Skin epidermis (tissue), 12 donors: ENCODE measurements at regions not wholly inside any gene's neighbourhood (a gene's known extent, or its start where the extent isn't known, plus 50 kb on each side); places are given as distances from the start of the nearest gene placed in this dataset.

Experiments used
- H3K27ac ChIP-seq, 21 experiments: fragments of 200-600 bp; sonication (generic) in 11 of 21; one replicate each; pipeline ENCODE4 v1.5.0; 2020; ENCODE audit warnings: mild to moderate bottlenecking in 3 of 21, inconsistent platforms in 2 of 21, moderate library complexity in 2 of 21
- H3K4me3 ChIP-seq, 7 experiments: fragments of 200-600 bp; sonication (generic) in 2 of 7; one replicate each; pipeline ENCODE4 v1.5.0; 2020; ENCODE audit warnings: inconsistent platforms in 2 of 7, mild to moderate bottlenecking in 2 of 7, moderate library complexity in 1 of 7

GRCh38 chr11:41950470-41951143 is 491.2 kb upstream of the LRRC4C start:
- H3K4me3 ChIP-seq = no peak overlapping the region
- H3K27ac ChIP-seq = no peak overlapping the region

- H3K4me3 ChIP-seq = no peak overlapping the region
- no peak overlapping the region for H3K27ac ChIP-seq
These were observed 494.6 kb upstream of the LRRC4C start for GRCh38 chr11:41954034-41954433.

- Histone ChIP-seq H3K27ac (no peak overlapping the region), H3K4me3 (no peak overlapping the region)
These were observed 495.6 kb upstream of the LRRC4C start for GRCh38 chr11:41955066-41955465.

GRCh38 chr11:41955635-41956400 is 496.4 kb upstream of the LRRC4C start:
- Histone ChIP-seq H3K4me3 (no peak overlapping the region), H3K27ac (no peak overlapping the region)

- Histone ChIP-seq H3K4me3 (no peak overlapping the region), H3K27ac (no peak overlapping the region)
These were observed 504.0 kb upstream of the LRRC4C start for GRCh38 chr11:41963406-41963805.

- H3K27ac ChIP-seq = no peak overlapping the region
These were observed 511.2 kb upstream of the LRRC4C start for GRCh38 chr11:41970681-41971080.

GRCh38 chr11:41971592-41971991 is 512.1 kb upstream of the LRRC4C start:
- H3K27ac ChIP-seq = no peak overlapping the region
- no peak overlapping the region for H3K4me3 ChIP-seq

More at GRCh38 chr11:41970681-41971080, 511.2 kb upstream of the LRRC4C start:
- no peak overlapping the region for H3K4me3 ChIP-seq

GRCh38 chr11:41978945-41979344 is 519.5 kb upstream of the LRRC4C start:
- no peak overlapping the region for H3K27ac ChIP-seq
- H3K4me3 ChIP-seq = no peak overlapping the region

GRCh38 chr11:41980741-41981140 is 521.3 kb upstream of the LRRC4C start:
- no peak overlapping the region for H3K4me3 ChIP-seq
- no peak overlapping the region for H3K27ac ChIP-seq

GRCh38 chr11:41982276-41982675 is 522.8 kb upstream of the LRRC4C start:
- H3K27ac ChIP-seq = no peak overlapping the region
- H3K4me3 ChIP-seq = no peak overlapping the region

GRCh38 chr11:41982975-41983374 is 523.5 kb upstream of the LRRC4C start:
- Histone ChIP-seq H3K4me3 (no peak overlapping the region), H3K27ac (no peak overlapping the region)

GRCh38 chr11:41983475-41983874 is 524.0 kb upstream of the LRRC4C start:
- no peak overlapping the region for H3K27ac ChIP-seq
- H3K4me3 ChIP-seq = no peak overlapping the region

GRCh38 chr11:41984023-41984422 is 524.6 kb upstream of the LRRC4C start:
- no peak overlapping the region for H3K4me3 ChIP-seq
- H3K27ac ChIP-seq = no peak overlapping the region

GRCh38 chr11:41985799-41986198 is 526.3 kb upstream of the LRRC4C start:
- H3K4me3 ChIP-seq = no peak overlapping the region
- no peak overlapping the region for H3K27ac ChIP-seq

GRCh38 chr11:41988951-41989572 is 529.6 kb upstream of the LRRC4C start:
- no peak overlapping the region for H3K4me3 ChIP-seq

GRCh38 chr11:41989823-41990380 is 530.5 kb upstream of the LRRC4C start:
- Histone ChIP-seq H3K27ac (no peak overlapping the region), H3K4me3 (no peak overlapping the region)

More at GRCh38 chr11:41988951-41989572, 529.6 kb upstream of the LRRC4C start:
- no peak overlapping the region for H3K27ac ChIP-seq

- no peak overlapping the region for H3K27ac ChIP-seq
- no peak overlapping the region for H3K4me3 ChIP-seq
These were observed 537.1 kb upstream of the LRRC4C start for GRCh38 chr11:41996533-41996932.

GRCh38 chr11:41997844-41998401 is 538.5 kb upstream of the LRRC4C start:
- H3K4me3 ChIP-seq = no peak overlapping the region
- no peak overlapping the region for H3K27ac ChIP-seq

GRCh38 chr11:41999066-41999465 is 539.6 kb upstream of the LRRC4C start:
- Histone ChIP-seq H3K4me3 (no peak overlapping the region), H3K27ac (no peak overlapping the region)

- no peak overlapping the region for H3K27ac ChIP-seq
These were observed 544.3 kb upstream of the LRRC4C start for GRCh38 chr11:42003801-42004200.

More at GRCh38 chr11:42003801-42004200, 544.3 kb upstream of the LRRC4C start:
- no peak overlapping the region for H3K4me3 ChIP-seq
